Neural cell (in vitro differentiated cells): ENCODE measurements at regions not wholly inside any gene's neighbourhood (a gene's known extent, or its start where the extent isn't known, plus 50 kb on each side); places are given as distances from the start of the nearest gene placed in this dataset.

Experiments
- CTCF ChIP-seq: fragments of 450-650 bp; IDR thresholded peaks from 2 replicates; pipeline ENCODE4 v1.5.1; 2014; ENCODE audit warnings: antibody characterized with exemption, mild to moderate bottlenecking, moderate library complexity; ENCODE audit not compliant: poor library complexity, severe bottlenecking
- EP300 ChIP-seq: fragments of 450-650 bp; conservative IDR thresholded peaks from 2 replicates; pipeline ENCODE4 v1.6.1; 2014; ENCODE audit warnings: antibody characterized with exemption, mild to moderate bottlenecking, moderate library complexity; ENCODE audit not compliant: poor library complexity, severe bottlenecking
- EZH2 ChIP-seq: fragments of 200-600, 300-800 bp; shearing (Covaris generic), sonication (generic); IDR thresholded peaks from 2 replicates; pipeline ENCODE4 v1.6.1; 2014; ENCODE audit warnings: antibody characterized with exemption, low read length, borderline replicate concordance, mild to moderate bottlenecking; ENCODE audit not compliant: insufficient read depth, poor library complexity, severe bottlenecking
- MXI1 ChIP-seq: fragments of 450-650 bp; conservative IDR thresholded peaks from 2 replicates; pipeline ENCODE4 v1.6.1; 2014; ENCODE audit warnings: antibody characterized with exemption, mild to moderate bottlenecking; ENCODE audit not compliant: poor library complexity, severe bottlenecking
- POLR2AphosphoS5 ChIP-seq: IDR thresholded peaks from 2 replicates; pipeline ENCODE4 v1.6.1; 2012
- RAD21 ChIP-seq: fragments of 450-650 bp; conservative IDR thresholded peaks from 2 replicates; pipeline ENCODE4 v1.6.1; 2014; ENCODE audit warnings: antibody characterized with exemption, mild to moderate bottlenecking, moderate library complexity
- REST ChIP-seq: IDR thresholded peaks from 2 replicates; pipeline ENCODE4 v1.6.1; 2012; ENCODE audit warnings: borderline replicate concordance
- SMC3 ChIP-seq: fragments of 450-650 bp; conservative IDR thresholded peaks from 2 replicates; pipeline ENCODE4 v1.6.1; 2014; ENCODE audit warnings: antibody characterized with exemption, mild to moderate bottlenecking, moderate library complexity; ENCODE audit not compliant: poor library complexity
- TAF1 ChIP-seq: IDR thresholded peaks from 2 replicates; pipeline ENCODE4 v1.6.1; 2012; ENCODE audit warnings: low read depth

DNA sequence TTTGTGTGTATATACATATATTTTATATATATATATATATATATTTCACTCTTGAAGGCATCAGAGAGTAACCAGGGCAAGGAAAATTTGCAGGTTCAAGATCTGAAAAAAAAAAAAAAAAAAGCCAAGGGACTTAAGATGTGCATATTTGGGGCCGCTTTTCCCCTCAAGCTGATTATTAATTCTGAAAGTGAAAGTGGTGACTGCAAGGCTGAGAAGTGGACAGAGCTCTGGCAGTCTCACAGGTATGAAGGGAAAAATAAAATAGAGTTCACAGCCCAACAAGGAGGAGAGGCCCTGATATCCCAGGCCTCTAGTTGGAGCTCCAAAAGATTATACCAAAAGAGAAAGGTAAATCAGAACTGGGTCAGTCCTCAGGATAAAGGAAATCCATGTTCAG lies 234.4 kb upstream of the GAS1 start:
- TF ChIP-seq TAF1 (no peak), EP300 (no peak), CTCF (no peak), MXI1 (no peak), SMC3 (no peak), EZH2 (no peak), REST (no peak), RAD21 (no peak), POLR2AphosphoS5 (no peak)
